GM21576 (cell line): ENCODE measurements at regions not wholly inside any gene's neighbourhood (a gene's known extent, or its start where the extent isn't known, plus 50 kb on each side); places are given as distances from the start of the nearest gene placed in this dataset.

Experiments
- ATAC-seq: cut with Tn5 transposase; IDR thresholded peaks from one replicate; pipeline ENCODE4 v1.9.1; 2021; ENCODE audit warnings: mild to moderate bottlenecking, moderate library complexity; ENCODE audit not compliant: unreplicated experiment

DNA sequence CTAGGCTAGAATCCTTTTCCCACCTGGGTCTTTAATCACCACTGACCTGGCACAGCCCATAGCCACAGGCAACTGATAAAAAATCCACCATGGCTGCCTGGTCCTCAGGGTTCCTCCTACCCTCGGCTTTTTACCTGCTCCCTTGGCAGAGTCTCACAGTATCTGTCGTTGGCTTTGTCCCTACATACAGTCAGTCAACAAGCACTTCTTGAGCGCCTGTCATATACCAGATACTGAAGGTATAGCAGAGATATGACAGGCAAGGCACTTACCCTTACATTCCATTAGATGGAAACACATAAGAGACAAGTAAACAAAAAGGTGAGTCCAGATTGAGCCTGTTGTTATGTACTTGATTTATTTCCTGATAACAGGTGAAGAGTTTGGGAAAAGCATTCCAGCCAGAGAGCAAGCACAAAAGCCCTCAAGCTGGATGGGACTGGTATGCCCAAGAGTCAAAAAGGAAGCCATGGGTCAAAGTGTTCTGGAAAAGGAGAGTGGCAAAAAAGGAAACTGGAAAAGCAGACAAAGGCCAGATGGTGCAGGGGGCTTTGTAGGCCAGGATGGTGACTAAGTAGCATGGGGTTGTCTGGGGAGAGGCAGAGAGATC, 247.0 kb downstream of the CHD9NB start:
- no peak for ATAC-seq

- ATAC-seq: no peak
Measured at GRCh38 chr16:52800432-52800831, 252.3 kb downstream of the CHD9NB start.

GRCh38 chr16:52799149-52799548, 252.2 kb upstream of the TOX3 start:
- ATAC-seq: no peak

DNA sequence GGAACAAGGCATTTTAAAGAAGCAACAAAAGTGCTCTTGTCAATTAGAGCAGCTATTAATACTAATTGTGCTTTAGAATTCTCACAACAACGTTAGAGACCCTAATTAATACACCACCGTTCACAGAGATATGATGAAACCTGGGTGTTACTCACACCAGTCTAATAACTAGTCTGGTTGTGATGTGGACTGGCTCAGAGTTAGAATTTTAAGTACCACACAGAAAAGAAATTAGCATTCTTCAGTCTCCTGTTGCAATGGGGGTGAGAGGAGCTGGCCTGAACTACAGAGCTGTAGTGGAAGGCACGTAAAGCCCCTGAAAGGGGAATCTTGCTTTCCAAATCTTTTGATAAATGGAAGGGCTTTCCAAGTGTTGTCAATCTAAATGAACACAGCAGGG, 240.8 kb upstream of the TOX3 start:
- ATAC-seq: no peak

DNA sequence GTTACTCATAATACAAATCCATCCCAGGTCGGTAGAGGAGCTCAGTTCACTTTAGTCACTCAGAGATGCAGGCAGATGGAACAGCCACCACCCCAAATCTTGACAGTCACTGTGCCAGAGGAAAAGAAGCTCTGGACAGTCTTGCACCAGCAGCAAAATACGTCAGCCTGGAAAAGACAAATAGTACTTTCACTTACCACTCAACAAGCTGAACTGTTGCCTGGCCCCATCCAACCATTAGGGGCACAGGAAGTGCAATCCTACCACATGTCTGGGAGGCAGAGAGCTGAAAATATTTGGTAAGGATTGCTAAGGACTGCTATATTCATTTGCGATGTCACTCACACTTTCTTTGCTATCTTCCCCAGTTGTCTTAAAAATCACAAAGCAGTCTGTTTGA, 239.1 kb upstream of the TOX3 start:
- ATAC-seq: no peak

DNA sequence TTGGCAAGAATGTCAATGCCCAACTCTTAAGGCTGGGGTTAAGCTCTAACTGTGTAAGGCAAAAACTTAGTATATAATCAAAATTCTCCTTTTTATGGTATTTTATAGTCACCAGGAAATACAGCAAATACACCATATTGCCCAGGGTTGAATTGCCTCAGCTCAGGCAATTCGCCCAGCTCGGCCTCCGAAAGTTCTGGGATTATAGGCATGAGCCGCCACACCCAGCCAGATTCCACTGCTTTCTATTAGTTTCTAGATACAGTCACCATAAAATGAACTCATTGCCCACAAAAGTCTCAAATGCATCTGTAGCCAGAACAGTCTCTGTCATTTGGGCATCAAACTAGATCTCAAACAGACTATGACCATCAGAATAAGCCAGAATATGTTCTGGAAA, 238.7 kb upstream of the TOX3 start:
- ATAC-seq: no peak

- ATAC-seq: no peak
Measured at GRCh38 chr16:52783616-52784015, 236.7 kb upstream of the TOX3 start.

- ATAC-seq: no peak
Measured at GRCh38 chr16:52781005-52781630, 234.2 kb upstream of the TOX3 start.

- no peak for ATAC-seq
Measured at GRCh38 chr16:52773026-52773425, 226.1 kb upstream of the TOX3 start.

GRCh38 chr16:52770828-52771227, 223.9 kb upstream of the TOX3 start:
- ATAC-seq: no peak

DNA sequence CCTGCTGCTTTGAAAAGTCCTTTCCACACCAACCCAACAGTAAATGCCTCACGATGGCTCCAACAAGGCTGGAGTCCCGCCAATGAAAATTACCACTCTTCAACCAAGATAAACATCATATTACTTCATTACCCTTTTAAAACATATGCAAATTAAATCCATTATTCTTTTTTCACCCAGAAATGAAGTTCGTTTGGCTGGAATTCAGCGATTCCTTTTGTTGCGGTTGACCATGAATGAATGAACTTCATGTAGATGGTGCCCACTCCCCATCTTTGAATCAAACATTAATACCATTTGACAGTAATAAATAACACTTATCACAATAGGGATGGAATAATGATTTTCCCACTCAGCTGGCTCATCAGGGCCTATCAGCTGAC, 211.5 kb upstream of the TOX3 start:
- ATAC-seq: no peak

GRCh38 chr16:52757746-52758472, 211.0 kb upstream of the TOX3 start:
- no peak for ATAC-seq

GRCh38 chr16:52756812-52757517, 210.0 kb upstream of the TOX3 start:
- ATAC-seq: no peak

- ATAC-seq: no peak
Measured at GRCh38 chr16:52755396-52755795, 208.5 kb upstream of the TOX3 start.

GRCh38 chr16:52751035-52751434, 204.1 kb upstream of the TOX3 start:
- ATAC-seq: no peak

DNA sequence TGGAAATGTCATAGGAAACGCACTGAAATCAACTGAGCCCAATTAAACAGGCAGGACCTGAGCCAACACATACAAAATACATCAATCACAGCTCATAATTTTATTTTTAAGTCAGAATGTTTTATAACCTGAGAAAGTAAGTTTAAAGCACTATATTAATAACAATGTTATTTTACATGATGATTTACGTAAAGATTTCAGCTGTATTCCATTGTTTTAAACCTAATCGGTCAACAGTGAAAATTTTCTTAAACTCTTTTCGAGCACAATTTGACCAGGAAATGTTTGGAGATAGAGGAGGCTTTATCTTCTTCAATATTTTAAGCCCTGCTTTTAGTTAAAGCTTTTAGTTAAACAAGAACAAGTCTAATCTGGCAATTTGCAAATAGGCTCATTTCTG, 201.8 kb upstream of the TOX3 start:
- ATAC-seq: no peak

GRCh38 chr16:52747088-52747595, 200.2 kb upstream of the TOX3 start:
- ATAC-seq: no peak

GRCh38 chr16:52743707-52744106, 196.8 kb upstream of the TOX3 start:
- ATAC-seq: no peak

DNA sequence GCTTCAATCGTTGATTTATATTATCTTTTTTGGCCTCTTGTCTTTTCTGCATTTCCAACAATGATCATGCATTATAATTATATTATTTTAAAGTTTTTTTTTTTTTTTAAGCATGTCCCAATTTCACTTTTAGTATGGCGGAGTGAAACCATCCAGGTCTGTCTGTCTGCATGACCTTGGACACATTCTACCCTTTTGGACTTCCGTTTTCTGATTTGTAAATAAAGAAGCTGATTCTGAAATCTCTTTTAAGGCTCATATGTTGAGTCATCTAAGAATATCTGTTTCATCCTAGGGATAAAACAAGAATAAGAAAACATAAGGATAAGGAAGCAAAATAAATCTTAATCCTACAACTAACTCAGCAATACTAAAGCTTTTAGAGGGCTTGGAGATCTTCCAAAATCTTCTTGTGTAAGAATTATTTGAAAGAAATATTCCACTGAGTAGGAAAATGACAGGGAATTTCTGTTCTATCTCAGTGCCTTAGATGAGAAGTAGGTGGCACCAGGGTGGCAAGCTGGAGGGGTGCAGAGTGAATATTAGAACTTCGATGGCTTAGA, 195.7 kb upstream of the TOX3 start:
- ATAC-seq: no peak

GRCh38 chr16:52742052-52742451, 195.1 kb upstream of the TOX3 start:
- ATAC-seq: no peak

GRCh38 chr16:52741351-52741750, 194.4 kb upstream of the TOX3 start:
- no peak for ATAC-seq
